DMS153 treated with DMSO at 0.1 percent for 48 hours (cell line): ENCODE measurements at regions not wholly inside any gene's neighbourhood (a gene's known extent, or its start where the extent isn't known, plus 50 kb on each side); places are given as distances from the start of the nearest gene placed in this dataset.
A peak's percentile ranks its signal among the peaks of the same experiment; 100 is the strongest.
"Not testable (repeated sequence)": the region's sequence is repeated elsewhere in the genome, so short reads cannot be mapped to it uniquely, and the experiment has no call there.

Experiments used
- DNase-seq: peaks from one replicate; lab custom pipeline; 2025; ENCODE audit not compliant: unreplicated experiment; lab: John Stamatoyannopoulos, UW

- no peak for DNase-seq
Measured at GRCh38 chr12:5305886-5306545, 125.9 kb upstream of the NTF3 start.

- no peak for DNase-seq
Measured at GRCh38 chr12:5307065-5307464, 124.8 kb upstream of the NTF3 start.

GRCh38 chr12:5308216-5308615, 123.7 kb upstream of the NTF3 start:
- DNase-seq = no peak

GRCh38 chr12:5308996-5309395, 122.9 kb upstream of the NTF3 start:
- DNase-seq = no peak

- DNase-seq = peak; percentile 17
Measured at GRCh38 chr12:5309654-5310053, 122.3 kb upstream of the NTF3 start.

GRCh38 chr12:5310151-5310550, 121.8 kb upstream of the NTF3 start:
- DNase-seq = no peak

- DNase-seq = no peak
Measured at GRCh38 chr12:5317556-5317955, 114.4 kb upstream of the NTF3 start.

- no peak for DNase-seq
Measured at GRCh38 chr12:5318874-5319273, 113.0 kb upstream of the NTF3 start.

- no peak for DNase-seq
Measured at GRCh38 chr12:5328669-5329517, 103.0 kb upstream of the NTF3 start.

- no peak for DNase-seq
Measured at GRCh38 chr12:5332551-5332950, 99.4 kb upstream of the NTF3 start.

GRCh38 chr12:5333096-5333495, 98.8 kb upstream of the NTF3 start:
- DNase-seq = no peak

GRCh38 chr12:5335069-5335468, 96.8 kb upstream of the NTF3 start:
- no peak for DNase-seq

- DNase-seq = not testable (repeated sequence)
Measured at GRCh38 chr12:5341086-5341485, 90.8 kb upstream of the NTF3 start.

GRCh38 chr12:5343711-5344110, 88.2 kb upstream of the NTF3 start:
- no peak for DNase-seq

GRCh38 chr12:5344131-5344530, 87.8 kb upstream of the NTF3 start:
- no peak for DNase-seq

GRCh38 chr12:5345534-5345933, 86.4 kb upstream of the NTF3 start:
- DNase-seq = no peak

- no peak for DNase-seq
Measured at GRCh38 chr12:5348057-5348456, 83.9 kb upstream of the NTF3 start.

GRCh38 chr12:5348491-5348890, 83.4 kb upstream of the NTF3 start:
- no peak for DNase-seq

- DNase-seq = no peak
Measured at GRCh38 chr12:5364036-5364770, 67.7 kb upstream of the NTF3 start.

GRCh38 chr12:5369298-5369697, 62.6 kb upstream of the NTF3 start:
- DNase-seq = no peak

GRCh38 chr12:5371631-5372030, 60.3 kb upstream of the NTF3 start:
- no peak for DNase-seq

GRCh38 chr12:5374713-5375112, 57.2 kb upstream of the NTF3 start:
- DNase-seq = no peak
